NCI-H2196 (cell line): ENCODE measurements at regions not wholly inside any gene's neighbourhood (a gene's known extent, or its start where the extent isn't known, plus 50 kb on each side); places are given as distances from the start of the nearest gene placed in this dataset.
"Not testable (repeated sequence)": the region's sequence is repeated elsewhere in the genome, so short reads cannot be mapped to it uniquely, and the experiment has no call there.

Source experiments
- DNase-seq: peaks from one replicate; lab custom pipeline; 2025; ENCODE audit not compliant: unreplicated experiment; lab: John Stamatoyannopoulos, UW

DNA sequence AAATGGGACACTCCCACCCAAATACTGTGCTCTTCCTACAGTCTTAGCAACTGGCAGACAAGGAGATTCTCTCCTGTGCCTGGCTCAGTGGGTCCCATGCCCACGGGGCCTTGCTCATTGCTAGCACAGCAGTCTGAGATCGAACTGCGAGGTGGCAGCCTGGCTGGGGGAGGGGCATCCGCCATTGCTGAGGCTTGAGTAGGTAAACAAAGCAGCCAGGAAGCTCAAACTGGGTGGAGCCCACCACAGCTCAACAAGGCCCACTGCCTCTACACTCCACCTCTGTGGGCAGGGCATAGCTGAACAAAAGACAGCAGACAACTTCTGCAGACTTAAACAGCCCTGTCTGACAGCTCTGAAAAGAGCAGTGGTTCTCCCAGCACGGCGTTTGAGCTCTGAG lies 174.8 kb downstream of the COL12A1 start:
- not testable (repeated sequence) for DNase-seq

DNA sequence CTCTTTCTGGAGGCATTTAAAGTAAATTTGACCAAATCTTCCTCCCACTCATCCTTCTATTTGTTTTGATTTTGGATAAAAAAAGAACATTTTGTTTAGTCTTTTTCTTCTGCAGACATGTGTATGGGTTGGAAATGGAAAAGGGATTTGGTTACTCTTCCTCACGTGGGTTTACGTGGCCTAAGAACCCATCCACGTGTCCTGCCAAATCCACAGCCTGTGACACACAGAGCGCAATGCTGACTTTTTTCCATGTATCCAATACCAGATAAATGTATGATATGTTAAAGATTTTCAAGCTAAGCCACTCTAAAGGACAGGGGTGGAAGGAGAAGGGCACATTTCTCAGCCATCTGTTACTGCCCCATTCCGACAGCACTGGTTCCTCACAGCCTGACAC lies 176.5 kb downstream of the COL12A1 start:
- DNase-seq, result no peak

GRCh38 chr6:75025371-75025770 lies 180.5 kb downstream of the COL12A1 start:
- DNase-seq, result no peak

DNA sequence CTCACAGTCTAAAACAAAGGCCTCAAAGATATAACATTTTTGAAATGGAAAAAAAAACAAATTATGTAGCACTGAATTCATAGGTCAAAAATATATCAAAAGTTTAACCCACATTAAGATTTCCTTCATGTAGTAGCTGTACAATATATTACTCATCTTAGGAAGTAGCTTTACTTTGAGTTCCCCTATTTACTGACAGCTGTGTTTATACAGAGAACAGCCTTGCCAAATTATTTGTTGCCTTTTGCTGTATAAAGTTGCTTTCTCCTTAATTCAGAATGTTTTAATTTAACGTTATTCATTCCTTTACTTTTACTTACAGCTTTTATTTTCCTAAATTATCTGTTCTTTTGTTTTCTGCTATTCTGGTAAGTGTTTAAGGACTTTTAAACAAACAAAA lies 181.0 kb downstream of the COL12A1 start:
- DNase-seq, result no peak

DNA sequence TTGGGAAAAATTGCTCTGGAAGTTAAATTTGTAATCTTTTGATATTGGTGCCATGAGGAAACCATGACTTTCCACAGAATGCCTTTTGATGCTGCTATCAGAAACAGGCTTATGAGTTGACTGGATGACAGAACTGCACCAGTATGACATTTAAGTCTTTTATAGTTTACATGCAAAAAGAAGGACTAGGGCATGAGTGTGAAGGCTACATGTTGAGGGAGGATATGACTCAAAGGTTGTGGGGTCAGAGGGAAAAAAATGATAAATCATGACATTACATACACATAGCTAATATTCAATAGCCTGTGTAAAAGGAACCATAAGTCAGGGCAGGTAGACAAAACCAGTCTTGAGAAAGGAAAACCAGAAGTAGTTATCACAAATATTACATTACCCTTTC lies 182.2 kb downstream of the COL12A1 start:
- DNase-seq, result no peak

- DNase-seq, result no peak
These were observed 184.9 kb downstream of the COL12A1 start for GRCh38 chr6:75020971-75021370.

DNA sequence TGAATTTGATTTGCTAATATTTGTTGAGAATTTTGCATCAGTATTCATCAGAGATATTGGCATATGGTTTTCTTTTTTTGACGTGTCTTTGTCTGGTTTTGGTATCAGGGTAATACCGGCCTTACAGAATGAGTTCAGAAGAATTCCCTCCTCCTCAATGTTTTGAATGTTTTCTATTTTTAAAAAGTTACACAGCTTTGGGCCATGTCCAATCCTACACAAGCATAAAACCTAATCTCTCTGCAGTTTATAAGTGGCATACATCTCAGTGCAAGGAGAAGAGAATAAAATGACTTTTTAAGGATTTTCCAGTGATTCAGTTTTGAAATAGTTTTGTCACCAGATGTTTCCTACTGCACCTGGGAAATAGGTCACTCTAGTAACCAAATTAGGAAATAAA lies 185.5 kb downstream of the COL12A1 start:
- no peak for DNase-seq

DNA sequence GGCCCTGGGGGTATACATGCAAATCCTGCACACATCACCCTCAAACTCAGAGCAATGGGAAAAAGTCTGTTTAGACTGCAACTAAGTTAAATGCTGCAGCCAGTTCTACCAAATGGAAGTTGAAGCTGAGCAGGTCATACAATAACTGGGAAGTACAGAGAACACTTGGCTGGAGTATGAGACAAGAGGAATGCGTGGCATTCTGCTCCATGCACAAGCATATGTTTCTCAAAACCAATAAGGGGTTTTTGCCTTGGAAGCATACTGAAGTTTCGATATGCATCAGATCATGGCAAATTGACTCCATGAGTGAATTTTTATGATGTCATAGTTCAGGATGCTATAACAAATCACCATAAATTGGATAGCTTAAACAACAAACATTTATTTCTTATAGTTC lies 193.8 kb downstream of the COL12A1 start:
- no peak for DNase-seq

- not testable (repeated sequence) for DNase-seq
These were observed 201.9 kb downstream of the COL12A1 start for GRCh38 chr6:75003984-75004383.

- no peak for DNase-seq
These were observed 208.2 kb downstream of the COL12A1 start for GRCh38 chr6:74997646-74998045.

- DNase-seq, result no peak
These were observed 212.7 kb downstream of the COL12A1 start for GRCh38 chr6:74993136-74993535.

DNA sequence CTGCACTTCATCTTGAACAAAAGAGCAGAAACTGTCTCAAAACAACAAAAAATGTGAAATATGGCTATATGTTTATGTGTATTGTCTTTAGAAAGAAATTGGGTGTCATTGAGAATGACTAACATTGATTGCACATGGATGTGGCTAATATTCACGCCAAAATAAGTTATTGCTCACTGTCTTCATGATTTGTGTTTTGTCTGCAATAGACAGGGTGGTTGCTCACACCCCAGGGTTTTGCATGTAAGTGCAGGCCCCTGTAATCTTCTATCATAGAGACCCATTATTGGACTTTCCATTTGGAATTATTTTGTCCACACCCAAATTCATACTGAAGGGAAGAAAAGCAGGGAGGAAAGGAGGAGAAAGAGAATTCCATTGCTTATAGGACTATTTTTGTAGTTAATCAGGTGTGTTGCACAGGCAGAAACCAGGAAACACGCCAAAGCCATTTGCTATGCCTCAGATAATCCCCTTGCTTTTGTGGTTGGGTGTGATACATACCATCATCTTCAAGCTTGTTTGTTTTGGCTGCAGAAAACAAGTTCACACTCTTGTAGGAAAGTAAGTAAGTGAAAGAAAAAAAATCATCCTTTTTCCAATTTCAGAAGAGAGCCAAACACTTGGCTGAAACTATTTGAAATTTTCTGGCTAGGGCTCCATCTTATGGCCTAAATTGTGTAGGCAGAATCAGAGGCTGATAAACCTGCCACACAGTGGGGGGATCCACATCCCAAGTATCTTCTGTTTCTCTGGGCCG lies 214.1 kb downstream of the COL12A1 start:
- DNase-seq, result no peak

DNA sequence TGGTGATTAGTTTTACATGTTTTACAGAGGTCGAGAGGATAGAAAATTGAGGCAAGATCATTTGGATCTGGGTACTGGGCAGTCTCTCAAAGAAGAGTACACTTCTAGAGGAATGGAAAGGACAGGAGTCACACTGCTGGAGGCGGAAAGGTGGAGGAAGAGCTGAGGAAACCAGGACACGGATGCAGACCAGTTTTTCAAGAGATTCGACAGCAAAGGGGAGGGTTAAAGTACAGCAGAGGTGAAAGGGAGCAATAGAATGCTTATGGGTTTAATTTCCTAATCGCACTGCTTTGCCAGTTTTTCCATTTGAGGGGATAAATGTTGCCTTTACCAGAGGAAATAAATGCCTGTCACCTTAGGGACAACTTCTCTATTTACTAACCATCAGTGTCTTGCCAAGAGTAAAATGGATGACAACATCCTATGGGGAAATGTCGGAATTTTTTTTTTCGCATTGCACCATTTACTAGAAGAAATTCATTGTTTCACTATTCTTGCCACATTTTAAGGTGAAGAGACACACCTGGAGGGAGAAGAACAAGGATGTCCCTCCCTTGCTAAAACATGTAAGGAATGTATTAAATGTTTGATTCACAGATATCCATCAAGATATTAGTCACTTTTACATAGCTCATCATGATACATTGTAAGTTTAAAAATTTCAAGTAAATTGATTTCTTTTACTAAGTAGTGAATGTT lies 226.6 kb downstream of the COL12A1 start:
- no peak for DNase-seq

DNA sequence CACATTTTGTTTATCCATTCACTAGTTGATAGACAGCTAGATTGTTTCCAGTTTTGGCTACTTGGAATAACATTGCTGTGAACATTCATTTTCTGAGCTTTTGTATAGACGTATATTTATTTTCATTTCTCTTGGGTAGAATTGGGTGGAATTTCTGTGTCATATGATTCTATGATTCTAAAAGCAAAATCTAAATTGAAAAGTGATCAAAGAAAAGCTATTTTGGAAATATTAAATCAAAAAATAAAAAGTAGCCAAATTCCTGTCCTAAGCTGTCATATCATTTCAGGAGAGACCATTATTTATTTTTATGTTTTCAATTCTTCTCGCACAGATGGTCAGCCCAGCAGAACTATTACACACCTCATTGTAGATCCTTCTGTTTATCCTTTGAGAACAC lies 229.2 kb downstream of the COL12A1 start:
- DNase-seq, result no peak

DNA sequence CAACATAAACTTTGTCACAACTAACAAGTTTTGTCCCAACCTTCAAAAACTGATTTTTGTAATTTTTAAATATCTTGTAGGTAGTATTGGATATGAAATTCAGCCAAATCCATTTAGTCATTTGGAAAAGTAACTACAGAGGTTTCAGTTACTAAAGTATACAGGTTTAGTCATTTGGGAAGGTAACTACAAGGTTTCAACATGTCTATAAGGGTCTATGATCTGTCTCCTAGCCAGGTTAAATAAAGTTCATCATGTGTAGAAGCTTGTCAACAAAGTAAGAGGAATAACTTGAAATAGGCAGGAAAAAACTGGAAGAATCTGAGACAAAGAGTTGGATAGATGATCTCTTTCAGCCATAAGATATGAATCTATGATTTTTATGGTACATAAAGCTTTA lies 229.8 kb downstream of the COL12A1 start:
- no peak for DNase-seq

DNA sequence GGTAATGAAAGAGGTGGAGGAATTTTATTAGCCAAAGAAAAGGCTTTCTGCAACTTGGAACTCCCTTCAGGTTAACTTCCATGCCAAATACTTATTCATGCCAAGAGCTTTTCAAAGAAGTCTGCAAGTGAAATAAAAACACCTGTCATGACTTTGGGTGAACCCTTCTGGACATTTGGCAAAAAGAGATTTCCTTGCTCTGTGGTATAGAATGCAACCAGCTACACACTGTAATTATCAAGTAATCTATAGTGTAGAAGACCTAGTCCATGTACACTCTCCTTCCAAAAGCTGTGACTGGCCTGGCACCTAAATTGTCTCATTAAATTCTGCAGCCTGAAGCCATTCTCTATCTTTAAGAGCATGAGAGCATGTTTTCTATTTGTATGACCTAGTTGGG lies 232.3 kb downstream of the COL12A1 start:
- DNase-seq, result no peak

GRCh38 chr6:74971633-74972032 lies 234.2 kb downstream of the COL12A1 start:
- no peak for DNase-seq

DNA sequence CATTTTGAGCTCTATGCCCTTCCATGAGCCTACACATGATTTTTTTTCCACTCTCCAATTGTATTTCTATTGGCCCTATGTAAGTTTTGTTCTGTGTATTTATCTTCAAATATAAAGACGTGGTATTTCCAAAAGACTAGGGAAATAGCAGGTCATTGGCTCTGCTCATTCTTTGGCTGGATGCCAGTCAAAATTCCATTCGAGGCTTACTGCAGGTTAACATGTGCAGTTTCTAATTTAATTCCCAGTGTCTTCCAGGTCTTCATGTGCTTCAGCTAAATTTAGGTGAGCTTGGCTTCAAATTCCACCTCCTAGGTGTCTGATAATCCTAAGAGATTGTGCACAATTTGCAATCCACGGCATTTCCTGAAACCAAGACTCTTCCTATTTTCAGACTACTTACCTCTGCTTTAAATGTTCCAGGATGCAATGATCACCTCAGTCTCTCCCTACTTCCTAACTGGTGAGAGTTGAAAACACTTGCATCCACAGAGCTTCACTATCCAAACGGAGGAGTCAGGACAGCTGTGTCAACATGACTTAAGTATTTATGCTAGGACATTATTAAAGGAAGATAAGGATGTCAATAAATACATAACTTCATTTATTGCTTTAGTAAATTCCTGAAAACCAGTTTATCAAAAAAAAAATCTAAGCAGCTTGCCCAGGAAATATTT lies 236.1 kb downstream of the COL12A1 start:
- no peak for DNase-seq

GRCh38 chr6:74967821-74968220 lies 238.0 kb downstream of the COL12A1 start:
- DNase-seq, result no peak

- DNase-seq, result no peak
These were observed 239.1 kb downstream of the COL12A1 start for GRCh38 chr6:74966712-74967111.

- no peak for DNase-seq
These were observed 240.9 kb downstream of the COL12A1 start for GRCh38 chr6:74964871-74965441.
